COLO829 (cell line): ENCODE measurements at regions not wholly inside any gene's neighbourhood (a gene's known extent, or its start where the extent isn't known, plus 50 kb on each side); places are given as distances from the start of the nearest gene placed in this dataset.

Experiments used
- DNase-seq: peaks from one replicate; pipeline ENCODE4 v3.0.0; 2012; ENCODE audit warnings: low spot score

- DNase-seq, result no peak
Measured at GRCh38 chr11:90847268-90847886, 624.5 kb upstream of the CHORDC1 start.

GRCh38 chr11:90846628-90847027, 623.8 kb upstream of the CHORDC1 start:
- DNase-seq, result no peak

GRCh38 chr11:90845799-90846198, 623.0 kb upstream of the CHORDC1 start:
- no peak for DNase-seq

- no peak for DNase-seq
Measured at GRCh38 chr11:90845126-90845525, 622.3 kb upstream of the CHORDC1 start.

GRCh38 chr11:90844041-90844440, 621.2 kb upstream of the CHORDC1 start:
- DNase-seq, result no peak

- DNase-seq, result no peak
Measured at GRCh38 chr11:90842681-90843080, 619.8 kb upstream of the CHORDC1 start.

- DNase-seq, result no peak
Measured at GRCh38 chr11:90840071-90840470, 617.2 kb upstream of the CHORDC1 start.

GRCh38 chr11:90836031-90836430, 613.2 kb upstream of the CHORDC1 start:
- no peak for DNase-seq

GRCh38 chr11:90823446-90823845, 600.6 kb upstream of the CHORDC1 start:
- no peak for DNase-seq

GRCh38 chr11:90822996-90823395, 600.1 kb upstream of the CHORDC1 start:
- DNase-seq, result no peak

- DNase-seq, result no peak
Measured at GRCh38 chr11:90818196-90818745, 595.4 kb upstream of the CHORDC1 start.

- DNase-seq, result no peak
Measured at GRCh38 chr11:90809581-90809980, 586.7 kb upstream of the CHORDC1 start.

- DNase-seq, result no peak
Measured at GRCh38 chr11:90805172-90805571, 582.3 kb upstream of the CHORDC1 start.

GRCh38 chr11:90803831-90804230, 581.0 kb upstream of the CHORDC1 start:
- no peak for DNase-seq

GRCh38 chr11:90803366-90803765, 580.5 kb upstream of the CHORDC1 start:
- DNase-seq, result no peak

- DNase-seq, result no peak
Measured at GRCh38 chr11:90798769-90799168, 575.9 kb upstream of the CHORDC1 start.

- DNase-seq, result no peak
Measured at GRCh38 chr11:90795746-90796145, 572.9 kb upstream of the CHORDC1 start.

- DNase-seq, result no peak
Measured at GRCh38 chr11:90788961-90789360, 566.1 kb upstream of the CHORDC1 start.

- DNase-seq, result no peak
Measured at GRCh38 chr11:90784241-90784814, 561.5 kb upstream of the CHORDC1 start.

- no peak for DNase-seq
Measured at GRCh38 chr11:90783111-90783510, 560.3 kb upstream of the CHORDC1 start.

- no peak for DNase-seq
Measured at GRCh38 chr11:90779098-90779497, 556.2 kb upstream of the CHORDC1 start.

GRCh38 chr11:90775567-90776165, 552.8 kb upstream of the CHORDC1 start:
- no peak for DNase-seq

GRCh38 chr11:90774727-90775566, 552.1 kb upstream of the CHORDC1 start:
- no peak for DNase-seq
